Tibial nerve (tissue), 4 donors: ENCODE measurements at regions not wholly inside any gene's neighbourhood (a gene's known extent, or its start where the extent isn't known, plus 50 kb on each side); places are given as distances from the start of the nearest gene placed in this dataset.

ENCODE experiments used
- DNase-seq, 2 donors: peaks; one replicate each; pipeline ENCODE4 v3.0.0-alpha.2; 2019; ENCODE audit warnings: low spot score in 2 of 2
- H3K27ac ChIP-seq, 4 donors: fragments of 200-600 bp; sonication (generic) in 3 of 4; one replicate each; pipeline ENCODE4 v1.5.1; 2017 to 2019; ENCODE audit warnings: mild to moderate bottlenecking in 1 of 4
- H3K27me3 ChIP-seq, 2 donors: fragments of 200-600 bp; sonication (generic) in 1 of 2; one replicate each; pipeline versions ENCODE4 v1.5.1 to v1.6.0; 2017 to 2019
- H3K36me3 ChIP-seq, 3 donors: fragments of 200-600 bp; sonication (generic); one replicate each; pipeline ENCODE4 v1.5.1; 2018 to 2019
- H3K4me1 ChIP-seq, 4 donors: fragments of 200-600 bp; sonication (generic) in 3 of 4; one replicate each; pipeline ENCODE4 v1.5.1; 2017 to 2019
- H3K4me3 ChIP-seq, 4 donors: fragments of 200-600 bp; sonication (generic) in 3 of 4; one replicate each; pipeline ENCODE4 v1.5.1; 2017 to 2019; ENCODE audit warnings: mild to moderate bottlenecking in 1 of 4, moderate library complexity in 1 of 4
- H3K9me3 ChIP-seq, 4 donors: fragments of 200-600 bp; sonication (generic) in 3 of 4; one replicate each; pipeline ENCODE4 v1.5.1; 2017 to 2019
- EP300 ChIP-seq, 2 donors: sonication (generic); formaldehyde crosslinking; IDR thresholded peaks; one replicate each; pipeline ENCODE4 v1.6.1; 2017; ENCODE audit warnings: antibody characterized with exemption in 2 of 2, mild to moderate bottlenecking in 1 of 2
- POLR2A ChIP-seq, 2 donors: fragments of 450-650 bp; IDR thresholded peaks; one replicate each; pipeline ENCODE4 v1.6.1; 2017; ENCODE audit warnings: antibody characterized with exemption in 2 of 2, mild to moderate bottlenecking in 2 of 2, moderate library complexity in 2 of 2
- WGBS, 2 donors: methylation state at CpG; one replicate each; pipeline ENCODE4 v1.1.5; 2018; 5-methylcytosine and 5-hydroxymethylcytosine counted together
- TF ChIP-seq, protein P1 (sequence below), 5 experiments: fragments of 200-600 bp in 3 of 5; fragments of 450-650 bp in 2 of 5; sonication (generic) in 3 of 5; IDR thresholded peaks; one replicate each; pipeline ENCODE4 v1.5.1; 2016 to 2019; ENCODE audit warnings: antibody characterized with exemption in 5 of 5, mild to moderate bottlenecking in 3 of 5, moderate library complexity in 2 of 5

DNA sequence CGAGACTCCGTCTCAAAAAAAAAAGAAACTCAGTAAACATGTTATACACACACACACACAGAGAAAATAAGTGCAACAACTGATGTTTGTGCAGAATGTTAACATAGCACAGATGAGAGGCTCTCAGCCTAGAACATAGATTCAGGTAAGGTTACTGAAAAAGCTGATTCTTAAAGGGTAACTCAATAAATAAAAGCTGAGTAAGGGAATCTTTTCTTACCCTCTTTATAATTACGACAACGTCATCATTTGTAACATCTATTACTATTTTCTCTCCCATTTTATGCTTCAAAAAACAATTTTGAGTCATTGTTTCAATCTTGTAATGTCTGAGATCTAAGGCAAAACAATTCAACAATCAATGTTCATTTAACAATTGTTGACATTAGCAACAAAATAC, 644.8 kb downstream of the RFPL4B start:
- no peak for DNase-seq
- no peaks in the 10 kb centered on the region for H3K36me3 ChIP-seq
- no peaks in the 10 kb centered on the region for H3K4me1 ChIP-seq
- WGBS, 2 donors, result 92 to 93% methylated on average over 4 of the region's 4 CpGs
- no peak overlapping the region for H3K4me3 ChIP-seq
- H3K27me3 ChIP-seq, result no peaks in the 10 kb centered on the region
- H3K27ac ChIP-seq, result no peak overlapping the region
- H3K9me3 ChIP-seq, result no peaks in the 10 kb centered on the region
- TF ChIP-seq, protein P1, sequence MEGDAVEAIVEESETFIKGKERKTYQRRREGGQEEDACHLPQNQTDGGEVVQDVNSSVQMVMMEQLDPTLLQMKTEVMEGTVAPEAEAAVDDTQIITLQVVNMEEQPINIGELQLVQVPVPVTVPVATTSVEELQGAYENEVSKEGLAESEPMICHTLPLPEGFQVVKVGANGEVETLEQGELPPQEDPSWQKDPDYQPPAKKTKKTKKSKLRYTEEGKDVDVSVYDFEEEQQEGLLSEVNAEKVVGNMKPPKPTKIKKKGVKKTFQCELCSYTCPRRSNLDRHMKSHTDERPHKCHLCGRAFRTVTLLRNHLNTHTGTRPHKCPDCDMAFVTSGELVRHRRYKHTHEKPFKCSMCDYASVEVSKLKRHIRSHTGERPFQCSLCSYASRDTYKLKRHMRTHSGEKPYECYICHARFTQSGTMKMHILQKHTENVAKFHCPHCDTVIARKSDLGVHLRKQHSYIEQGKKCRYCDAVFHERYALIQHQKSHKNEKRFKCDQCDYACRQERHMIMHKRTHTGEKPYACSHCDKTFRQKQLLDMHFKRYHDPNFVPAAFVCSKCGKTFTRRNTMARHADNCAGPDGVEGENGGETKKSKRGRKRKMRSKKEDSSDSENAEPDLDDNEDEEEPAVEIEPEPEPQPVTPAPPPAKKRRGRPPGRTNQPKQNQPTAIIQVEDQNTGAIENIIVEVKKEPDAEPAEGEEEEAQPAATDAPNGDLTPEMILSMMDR (IDR thresholded peaks at IDR 0.05), result no peak
- TF ChIP-seq POLR2A (IDR thresholded peaks at IDR 0.05) (no peak), EP300 (IDR thresholded peaks at IDR 0.05) (no peak)

GRCh38 chr6:112997421-112998085, 650.4 kb downstream of the RFPL4B start:
- Histone ChIP-seq H3K27ac (no peak overlapping the region), H3K4me3 (no peak overlapping the region), H3K36me3 (no peaks in the 10 kb centered on the region), H3K9me3 (no peaks in the 10 kb centered on the region), H3K27me3 (no peaks in the 10 kb centered on the region), H3K4me1 (no peaks in the 10 kb centered on the region)
- DNase-seq, result no peak
- 90 to 92% methylated on average over 3 of the region's 3 CpGs for WGBS, 2 donors
- TF ChIP-seq, protein P1 (IDR thresholded peaks at IDR 0.05), result no peak
- no peak for TF ChIP-seq POLR2A (IDR thresholded peaks at IDR 0.05)
- no peak for TF ChIP-seq EP300 (IDR thresholded peaks at IDR 0.05)

DNA sequence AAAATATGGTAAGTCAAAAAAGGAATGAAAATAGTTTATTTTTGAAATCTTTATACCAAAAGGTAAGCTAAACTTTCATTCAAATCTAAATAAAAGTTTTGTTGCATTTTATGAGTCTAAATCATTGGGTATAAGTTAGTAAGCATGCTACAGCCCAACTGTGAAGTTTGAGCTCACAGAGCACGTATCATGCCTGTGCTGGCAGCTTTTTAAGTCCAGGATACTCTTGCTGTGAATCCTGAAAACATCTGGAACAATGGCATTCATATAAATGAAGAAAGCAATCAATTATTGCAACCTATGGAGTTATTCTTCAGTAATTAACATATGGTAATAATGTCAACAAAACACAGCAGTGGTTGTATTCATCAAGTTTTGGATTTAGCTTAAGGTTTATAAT, 656.9 kb downstream of the RFPL4B start:
- no peak overlapping the region for H3K27ac ChIP-seq
- no peaks in the 10 kb centered on the region for H3K9me3 ChIP-seq
- no peaks in the 10 kb centered on the region for H3K27me3 ChIP-seq
- no peaks in the 10 kb centered on the region for H3K4me1 ChIP-seq
- 90 to 100% methylated on average over 1 of the region's 1 CpG for WGBS, 2 donors
- DNase-seq, result no peak
- TF ChIP-seq, protein P1 (IDR thresholded peaks at IDR 0.05), result no peak
- TF ChIP-seq POLR2A (IDR thresholded peaks at IDR 0.05), result no peak
- TF ChIP-seq EP300 (IDR thresholded peaks at IDR 0.05), result no peak
- H3K4me3 ChIP-seq, result no peak overlapping the region
- no peaks in the 10 kb centered on the region for H3K36me3 ChIP-seq

DNA sequence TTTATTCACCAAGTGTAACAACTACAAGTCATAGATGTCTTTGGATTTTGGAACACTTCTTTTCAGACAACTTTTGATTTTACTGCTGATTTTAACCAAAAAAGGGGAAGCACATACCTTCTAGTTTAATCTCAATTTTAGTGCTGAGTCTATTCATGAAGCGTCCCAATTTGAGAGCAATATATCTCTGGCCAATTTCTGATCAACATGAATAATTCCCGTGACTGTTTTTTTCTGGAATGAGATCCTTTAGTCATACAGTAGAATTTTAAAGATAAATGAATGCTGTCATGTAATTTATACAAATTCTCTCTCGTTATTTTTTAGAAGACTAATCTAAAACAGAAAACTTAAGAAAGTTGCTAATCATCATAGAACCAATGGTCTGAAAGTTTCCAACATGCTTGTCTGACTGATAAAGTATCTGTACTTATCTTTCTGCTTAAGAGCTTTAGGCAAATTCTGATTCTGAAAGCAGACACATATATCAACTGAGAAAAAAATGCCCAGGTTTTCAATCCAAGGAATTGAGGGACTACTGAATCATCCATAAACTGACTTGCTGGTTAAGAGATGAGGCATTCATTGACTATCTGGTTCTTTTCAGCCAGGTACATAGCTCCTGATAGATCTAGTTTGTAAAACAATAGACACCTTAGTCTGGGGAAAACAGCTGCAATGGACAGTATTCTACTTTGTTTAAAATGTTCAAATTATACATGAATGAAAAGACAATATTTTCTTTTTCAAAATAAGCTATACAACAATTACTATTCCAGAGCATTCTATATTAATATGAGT, 657.5 kb downstream of the RFPL4B start:
- no peak for DNase-seq
- Histone ChIP-seq H3K4me3 (no peak overlapping the region), H3K27ac (no peak overlapping the region), H3K4me1 (peaks cover 0 to 4% (median 0%) of the 10 kb centered on the region in 4 donors), H3K9me3 (no peaks in the 10 kb centered on the region), H3K27me3 (no peaks in the 10 kb centered on the region), H3K36me3 (no peaks in the 10 kb centered on the region)
- TF ChIP-seq POLR2A (IDR thresholded peaks at IDR 0.05) (no peak), EP300 (IDR thresholded peaks at IDR 0.05) (no peak)
- TF ChIP-seq, protein P1 (IDR thresholded peaks at IDR 0.05), result no peak
- WGBS, 2 donors, result 67 to 75% methylated on average over 3 of the region's 3 CpGs

GRCh38 chr6:113006494-113006893, 659.4 kb downstream of the RFPL4B start:
- H3K4me1 ChIP-seq, result peaks cover 0 to 19% (median 0%) of the 10 kb centered on the region in 4 donors
- TF ChIP-seq POLR2A (IDR thresholded peaks at IDR 0.05), result no peak
- TF ChIP-seq, protein P1 (IDR thresholded peaks at IDR 0.05), result no peak
- 91 to 92% methylated on average over 2 of the region's 2 CpGs for WGBS, 2 donors
- H3K27ac ChIP-seq, result no peak overlapping the region
- no peaks in the 10 kb centered on the region for H3K27me3 ChIP-seq
- no peak overlapping the region for H3K4me3 ChIP-seq
- no peaks in the 10 kb centered on the region for H3K9me3 ChIP-seq
- no peaks in the 10 kb centered on the region for H3K36me3 ChIP-seq
- DNase-seq, result no peak
